GM12878 (cell line): ENCODE measurements at regions not wholly inside any gene's neighbourhood (a gene's known extent, or its start where the extent isn't known, plus 50 kb on each side); places are given as distances from the start of the nearest gene placed in this dataset.

Experiments used
- ATAC-seq: fragments of 200-7000 bp; cut with Tn5 transposase; 3 replicates; pipeline ENCODE4 v1.9.1; 2020; ENCODE audit warnings: mild to moderate bottlenecking, moderate library complexity
- BruUV-seq: library from RNA; stranded (reverse); fragments of 400-500 nt; replicated peaks from 2 replicates; lab custom pipeline; 2021; lab: Mats Ljungman, UMichigan
- CTCF ChIA-PET: fragments of 300-600 bp; sonication (Branson Sonifier 250); formaldehyde crosslinking; extraction: SDS; loops from one replicate; lab custom pipeline; 2021; ENCODE audit warnings: inconsistent platforms; lab: Yijun Ruan, JAX
- POLR2A ChIA-PET: fragments of 350-600 bp; formaldehyde crosslinking; extraction: SDS; loops from one replicate; lab custom pipeline; 2021; ENCODE audit warnings: inconsistent platforms; lab: Charles Lee
- RAD21 ChIA-PET: fragments of 300-600 bp; sonication (Branson Sonifier 250); formaldehyde crosslinking; loops from one replicate; lab custom pipeline; 2023; ENCODE audit warnings: antibody characterized with exemption; ENCODE audit not compliant: unreplicated experiment; lab: Charles Lee
- SMC1A ChIA-PET: fragments of 300-600 bp; sonication (Branson Sonifier 250); formaldehyde crosslinking; loops from one replicate; lab custom pipeline; 2023; ENCODE audit not compliant: unreplicated experiment, uncharacterized antibody; lab: Charles Lee
- DNase-seq: peaks from one replicate; pipeline ENCODE4 v3.0.0-alpha.2; 2011; ENCODE audit warnings: low read depth, low spot score
- FAIRE-seq: peaks from 3 replicates; lab custom pipeline; 2011; peaks lifted over from hg19 to GRCh38; lab: Jason Lieb, UNC
- H2AFZ ChIP-seq: 2 replicates; pipeline ENCODE4 v1.6.0; 2011; ENCODE audit warnings: low read depth, low read length, control low read depth; ENCODE audit not compliant: control insufficient read depth
- H3K27ac ChIP-seq: 2 replicates; pipeline ENCODE4 v1.5.1; 2011; ENCODE audit warnings: control low read depth; ENCODE audit not compliant: control insufficient read depth, insufficient read depth
- H3K27me3 ChIP-seq, 2 experiments: replicated peaks in 1 of 2; 2 replicates each; pipeline versions ENCODE4 v1.6.0 to v1.6.1; 2011; ENCODE audit warnings: low read length in 1 of 2; ENCODE audit not compliant: control insufficient read depth in 2 of 2, insufficient read depth in 2 of 2
- H3K36me3 ChIP-seq, 2 experiments: 2 replicates each; pipeline ENCODE4 v1.5.1; 2011; ENCODE audit warnings: low read length in 1 of 2; ENCODE audit not compliant: control insufficient read depth in 2 of 2, insufficient read depth in 2 of 2
- H3K4me1 ChIP-seq: 2 replicates; pipeline ENCODE4 v1.6.1; 2011; ENCODE audit warnings: mild to moderate bottlenecking, low read length, moderate library complexity, mixed read lengths; ENCODE audit not compliant: control insufficient read depth, insufficient read depth
- H3K4me2 ChIP-seq: 2 replicates; pipeline ENCODE4 v1.6.0; 2011; ENCODE audit warnings: control low read depth; ENCODE audit not compliant: control insufficient read depth, insufficient read depth
- H3K4me3 ChIP-seq: fragments of 200-600 bp; sonication (generic); 2 replicates; pipeline ENCODE4 v1.5.1; 2016
- H3K79me2 ChIP-seq: 2 replicates; pipeline ENCODE4 v1.6.0; 2011; ENCODE audit warnings: low read length; ENCODE audit not compliant: control insufficient read depth, insufficient read depth
- H3K9ac ChIP-seq: 2 replicates; pipeline ENCODE4 v1.8.0; 2011; ENCODE audit warnings: low read length, control low read depth, mixed read lengths; ENCODE audit not compliant: control insufficient read depth, insufficient read depth
- H3K9me3 ChIP-seq: replicated peaks from 3 replicates; pipeline ENCODE4 v1.5.1; 2011; ENCODE audit warnings: mild to moderate bottlenecking, low read length; ENCODE audit not compliant: control insufficient read depth, insufficient read depth
- H4K20me1 ChIP-seq: 2 replicates; pipeline ENCODE4 v1.6.0; 2011; ENCODE audit not compliant: control insufficient read depth, insufficient read depth
- ATF2 ChIP-seq: IDR thresholded peaks from 2 replicates; pipeline ENCODE4 v1.6.1; 2012; ENCODE audit warnings: low read length, inconsistent platforms
- HDAC6 ChIP-seq: fragments of 200-600 bp; sonication (generic); IDR thresholded peaks from one replicate; pipeline ENCODE4 v1.8.0; 2017; ENCODE audit warnings: antibody characterized with exemption; ENCODE audit not compliant: unreplicated experiment
- IKZF2 ChIP-seq, 2 experiments: fragments of 450-650 bp; IDR thresholded peaks; 2 replicates each; pipeline ENCODE4 v1.6.1; 2017; ENCODE audit warnings: mild to moderate bottlenecking in 2 of 2, moderate library complexity in 2 of 2
- IRF4 ChIP-seq: IDR thresholded peaks from 2 replicates; pipeline ENCODE4 v1.6.1; 2011; ENCODE audit warnings: low read depth, low read length
- JUND ChIP-seq: IDR thresholded peaks from 2 replicates; pipeline ENCODE4 v1.6.1; 2012; ENCODE audit warnings: low read depth, mild to moderate bottlenecking, low read length, improper control_type of control experiment, moderate library complexity
- RELA ChIP-seq: fragments of 450-650 bp; IDR thresholded peaks from 2 replicates; pipeline ENCODE4 v1.8.0; 2014; ENCODE audit warnings: borderline replicate concordance; ENCODE audit not compliant: partially characterized antibody
- RELB ChIP-seq: fragments of 450-650 bp; IDR thresholded peaks from 2 replicates; pipeline ENCODE4 v1.6.1; 2017; ENCODE audit warnings: low read depth, mild to moderate bottlenecking, moderate library complexity
- SP1 ChIP-seq: IDR thresholded peaks from one replicate; pipeline ENCODE4 v1.6.1; 2011; ENCODE audit warnings: low read depth, low read length
- SPI1 ChIP-seq: IDR thresholded peaks from 2 replicates; pipeline ENCODE4 v1.6.1; 2011; ENCODE audit warnings: low read depth, mild to moderate bottlenecking, low read length, moderate library complexity, borderline replicate concordance; ENCODE audit not compliant: insufficient read depth
- SUPT20H ChIP-seq: IDR thresholded peaks from 2 replicates; pipeline ENCODE4 v1.6.1; 2011; ENCODE audit warnings: low read depth, mild to moderate bottlenecking, low read length, moderate library complexity, borderline replicate concordance; ENCODE audit not compliant: control insufficient read depth
- TARDBP ChIP-seq: IDR thresholded peaks from 2 replicates; pipeline ENCODE4 v1.6.1; 2016; ENCODE audit warnings: borderline replicate concordance
- in situ Hi-C: fragments of 300-500 bp; cut with MboI; formaldehyde crosslinking; loops from 9 replicates; pipeline ENCODE4 v1.14.3; 2018; ENCODE audit warnings: mixed read lengths
- intact Hi-C: fragments of 100-400 bp; cut with micrococcal nuclease; formaldehyde crosslinking; loops from one replicate; pipeline ENCODE4 v1.14.2; 2022; ENCODE audit not compliant: unreplicated experiment

GRCh38 chr4:104286867-104287266, 207.8 kb downstream of the CXXC4 start:
- FAIRE-seq: no peak
- POLR2A ChIA-PET: no interaction called here
- no peaks in the 10 kb centered on the region; the same call in 2 of the 3 replicates for H3K9me3 ChIP-seq

GRCh38 chr4:104283303-104283702, 211.4 kb downstream of the CXXC4 start:
- TF ChIP-seq SPI1 (peak; percentile 59), RELB (no peak)
- TF ChIP-seq, all 136 proteins: peak for 1
- intact Hi-C loops (no loop called here), in situ Hi-C loops (no loop called here)
- Histone ChIP-seq H3K9me3 (no peaks in the 10 kb centered on the region), H3K27ac (no peak overlapping the region), H3K4me1 (no peaks in the 10 kb centered on the region), H4K20me1 (no peaks in the 10 kb centered on the region), H3K36me3 (no peaks in the 10 kb centered on the region), H3K9ac (no peak overlapping the region), H3K27me3 (no peaks in the 10 kb centered on the region), H3K79me2 (no peaks in the 10 kb centered on the region), H2AFZ (no peak overlapping the region), H3K4me2 (no peak overlapping the region), H3K4me3 (no peak overlapping the region)
- no TSS peak for BruUV-seq
- DNase-seq (no peak), FAIRE-seq (no peak), ATAC-seq (peak; percentile 36; the same call in 1 of the 3 replicates)
- ChIA-PET RAD21 (no interaction called here), SMC1A (interaction anchor here (1.0 kb wide), 1 partner anchor 27 kb away, joined by 3 read pairs; no protein-coding TSS in a partner anchor), POLR2A (no interaction called here), CTCF (interaction anchor here (1.0 kb wide), 1 partner anchor 50 kb away, joined by 3 read pairs; no protein-coding TSS in a partner anchor)

More at GRCh38 chr4:104286867-104287266, 207.8 kb downstream of the CXXC4 start:
- BruUV-seq: no TSS peak
- no peaks in the 10 kb centered on the region for H3K4me1 ChIP-seq
- ChIA-PET SMC1A (no interaction called here), CTCF (no interaction called here), RAD21 (no interaction called here)
- no peak overlapping the region for H3K27ac ChIP-seq
- ATAC-seq (no peak), DNase-seq (no peak)
- no peak overlapping the region for H3K4me3 ChIP-seq
- in situ Hi-C loops: no loop called here
- no peaks in the 10 kb centered on the region for H3K36me3 ChIP-seq
- no peak overlapping the region for H3K4me2 ChIP-seq
- no peak overlapping the region for H3K9ac ChIP-seq
- TF ChIP-seq SUPT20H (no peak), IKZF2 (IDR thresholded peaks at IDR 0.05) (no peak), JUND (no peak), HDAC6 (no peak), SP1 (no peak), ATF2 (no peak), RELA (no peak), IRF4 (no peak), TARDBP (no peak)
- H3K79me2 ChIP-seq: no peaks in the 10 kb centered on the region
- no peak overlapping the region for H2AFZ ChIP-seq
- no peaks in the 10 kb centered on the region for H4K20me1 ChIP-seq
- no peaks in the 10 kb centered on the region for H3K27me3 ChIP-seq
- intact Hi-C loops: no loop called here
